COR-L47 (cell line): ENCODE measurements at regions not wholly inside any gene's neighbourhood (a gene's known extent, or its start where the extent isn't known, plus 50 kb on each side); places are given as distances from the start of the nearest gene placed in this dataset.

Source experiments
- DNase-seq: peaks from one replicate; lab custom pipeline; 2025; lab: John Stamatoyannopoulos, UW

DNA sequence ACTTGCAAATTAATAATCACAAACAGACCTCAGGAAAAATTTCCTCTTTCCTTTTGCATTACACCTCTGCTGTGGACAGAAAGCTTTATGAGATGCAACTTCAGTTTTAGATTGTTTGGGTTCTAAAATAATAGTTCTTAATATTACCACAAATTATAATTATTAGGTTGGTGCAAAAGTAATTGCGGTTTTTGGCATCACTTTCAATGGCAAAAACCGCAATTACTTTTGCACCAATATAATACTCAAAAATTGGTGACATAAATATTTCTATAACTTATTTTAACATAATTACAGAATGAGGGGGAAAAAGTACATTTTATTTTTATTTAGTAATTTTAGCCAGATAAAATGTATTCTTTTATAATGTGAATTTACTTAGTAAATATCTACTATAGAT, 804.4 kb upstream of the FAM98A start:
- no peak for DNase-seq

DNA sequence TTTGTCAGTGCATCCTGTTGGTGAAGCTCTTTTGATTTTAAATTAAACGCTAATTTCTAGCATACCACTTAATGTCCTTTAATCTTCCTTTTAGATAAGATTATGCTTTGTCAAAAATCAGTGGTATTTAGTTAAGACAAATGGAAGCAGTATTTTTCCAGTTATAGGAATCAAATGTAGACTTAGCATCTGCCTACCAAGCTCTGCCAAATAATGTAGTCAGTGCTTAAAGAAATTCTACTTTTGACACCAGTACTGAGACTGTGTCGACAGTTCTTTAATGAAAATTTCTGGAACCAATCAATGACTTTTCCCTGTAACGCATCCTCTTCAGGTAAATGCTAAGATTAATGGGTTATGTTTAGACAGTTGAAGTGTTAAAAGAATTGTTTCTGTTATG, 803.3 kb upstream of the FAM98A start:
- DNase-seq: no peak

GRCh38 chr2:34401186-34401585, 802.1 kb upstream of the FAM98A start:
- no peak for DNase-seq

- DNase-seq: no peak
These were observed 789.3 kb upstream of the FAM98A start for GRCh38 chr2:34388446-34388845.

- DNase-seq: no peak
These were observed 788.4 kb upstream of the FAM98A start for GRCh38 chr2:34387536-34387935.

GRCh38 chr2:34379586-34379985, 780.5 kb upstream of the FAM98A start:
- no peak for DNase-seq

GRCh38 chr2:34373586-34374233, 774.6 kb upstream of the FAM98A start:
- no peak for DNase-seq

DNA sequence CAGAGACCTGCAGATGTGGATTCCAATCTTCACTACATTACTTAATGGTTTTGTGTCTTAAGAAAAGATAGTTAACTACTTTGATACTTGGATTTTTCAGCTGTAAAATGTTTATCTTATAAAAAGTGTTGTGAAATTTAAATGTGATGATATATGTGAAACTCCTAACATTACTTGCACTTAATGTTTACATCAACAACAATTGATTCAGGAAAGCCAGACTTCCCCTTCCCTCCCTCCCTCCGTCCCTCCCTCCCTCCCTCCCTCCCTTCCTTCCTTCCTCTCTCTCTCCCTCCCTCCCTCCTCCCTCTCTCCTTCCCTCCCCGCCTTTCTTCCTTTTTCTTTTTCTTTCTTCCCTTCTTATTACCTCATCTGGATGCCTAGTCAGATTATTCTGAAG, 773.9 kb upstream of the FAM98A start:
- no peak for DNase-seq

DNA sequence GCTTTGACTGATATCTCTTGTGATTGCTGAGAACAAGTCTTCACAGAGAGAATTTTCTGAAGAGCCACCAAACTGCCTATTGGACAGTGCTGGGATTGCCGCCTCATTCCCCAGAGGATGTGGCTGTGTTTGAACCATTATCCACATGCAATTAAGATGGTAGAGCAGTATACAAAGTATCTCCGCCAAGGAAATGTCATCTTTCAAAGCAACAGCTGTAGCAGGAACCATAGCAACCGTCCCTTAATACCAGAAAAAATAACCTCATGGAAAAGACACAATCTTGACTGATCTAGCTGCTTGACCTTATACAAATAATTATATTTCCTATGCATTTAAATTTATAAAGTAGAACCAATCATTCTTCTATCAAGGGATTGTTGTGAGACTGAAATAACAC, 772.6 kb upstream of the FAM98A start:
- DNase-seq: no peak

GRCh38 chr2:34368304-34368703, 769.2 kb upstream of the FAM98A start:
- no peak for DNase-seq

- no peak for DNase-seq
These were observed 766.8 kb upstream of the FAM98A start for GRCh38 chr2:34365932-34366331.

- no peak for DNase-seq
These were observed 766.4 kb upstream of the FAM98A start for GRCh38 chr2:34365512-34365911.

- no peak for DNase-seq
These were observed 754.5 kb upstream of the FAM98A start for GRCh38 chr2:34353509-34354113.

GRCh38 chr2:34349527-34349926, 750.4 kb upstream of the FAM98A start:
- DNase-seq: no peak

DNA sequence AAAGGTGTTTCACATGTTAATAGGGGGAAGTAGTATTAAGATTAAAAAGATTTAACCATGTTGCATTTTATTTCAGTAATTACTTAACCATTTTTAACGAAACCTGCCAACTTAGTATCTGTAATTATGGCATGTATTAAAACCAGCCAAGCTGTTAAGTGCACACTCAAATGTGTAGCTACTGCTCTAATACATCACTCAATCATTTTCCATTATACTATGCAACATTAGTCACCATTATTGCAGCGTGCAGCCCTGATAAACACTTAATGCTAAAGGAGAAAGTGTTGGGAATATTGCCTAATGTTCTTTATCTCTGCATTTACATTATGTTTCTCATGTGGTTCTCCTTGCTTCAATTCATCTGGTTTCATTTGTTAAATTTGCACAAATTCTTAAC, 745.9 kb upstream of the FAM98A start:
- DNase-seq: no peak

DNA sequence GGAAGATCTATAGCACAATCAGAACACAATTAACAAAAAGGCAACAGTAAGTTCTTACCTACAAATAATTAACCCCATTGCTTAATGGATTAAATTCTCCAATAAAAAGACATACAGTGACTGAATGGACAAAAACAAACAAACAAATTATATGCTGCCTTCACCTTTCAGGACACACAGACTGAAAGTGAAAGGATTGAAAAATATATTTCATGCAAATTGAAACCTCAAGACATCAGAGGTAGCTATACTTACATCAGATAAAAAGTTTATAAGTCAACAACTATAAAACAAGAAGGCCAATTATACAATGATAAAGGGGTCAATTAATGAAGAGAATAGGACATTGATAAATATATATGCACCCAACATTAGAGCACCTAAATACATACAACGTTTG, 741.2 kb upstream of the FAM98A start:
- no peak for DNase-seq

GRCh38 chr2:34337735-34338134, 738.6 kb upstream of the FAM98A start:
- DNase-seq: no peak

DNA sequence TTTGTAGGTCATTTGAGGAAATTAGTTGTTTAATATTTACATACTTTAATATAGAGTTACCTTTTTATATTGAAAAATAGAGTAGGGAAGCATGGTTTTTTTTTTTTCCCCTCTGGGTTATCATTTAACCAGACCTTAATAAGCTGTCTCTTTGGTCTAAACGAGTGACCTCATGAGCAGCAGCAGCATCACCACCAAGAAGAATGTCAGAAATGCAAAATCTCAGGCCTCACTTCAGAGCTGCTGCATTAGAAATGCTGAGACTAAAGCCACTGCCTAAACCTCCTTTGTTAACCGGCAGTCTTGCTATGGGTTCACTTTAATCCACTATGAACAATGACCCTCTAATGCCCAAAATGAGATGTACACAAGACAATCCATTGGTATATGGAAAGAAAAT, 733.7 kb upstream of the FAM98A start:
- no peak for DNase-seq

GRCh38 chr2:34320056-34320455, 721.0 kb upstream of the FAM98A start:
- no peak for DNase-seq

DNA sequence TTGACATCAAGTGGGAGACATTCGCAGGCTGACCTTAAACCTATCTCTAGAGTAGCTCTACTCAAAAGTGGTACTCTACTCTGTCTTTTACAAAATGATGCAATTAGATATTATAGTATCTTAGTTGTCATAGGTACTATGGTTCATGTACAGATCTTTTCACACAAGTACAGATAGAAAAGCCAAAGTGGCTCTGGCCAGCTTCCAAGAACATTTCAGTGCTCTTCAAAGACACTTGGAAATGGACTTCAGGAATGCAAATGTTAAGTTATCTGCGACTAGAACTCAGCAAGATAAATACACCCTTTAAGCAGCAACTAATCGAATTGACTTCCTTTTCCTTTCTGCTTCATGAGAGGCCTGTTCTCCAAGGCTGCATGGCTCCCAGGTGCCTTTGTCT, 718.7 kb upstream of the FAM98A start:
- no peak for DNase-seq

- DNase-seq: no peak
These were observed 717.7 kb upstream of the FAM98A start for GRCh38 chr2:34316788-34317187.

- DNase-seq: no peak
These were observed 712.7 kb upstream of the FAM98A start for GRCh38 chr2:34311816-34312215.

GRCh38 chr2:34308140-34308539, 709.0 kb upstream of the FAM98A start:
- DNase-seq: no peak

GRCh38 chr2:34307636-34308035, 708.5 kb upstream of the FAM98A start:
- no peak for DNase-seq
